ENCODE measurements at regions not wholly inside any gene's neighbourhood (a gene's known extent, or its start where the extent isn't known, plus 50 kb on each side); places are given as distances from the start of the nearest gene placed in this dataset.
"Not testable (repeated sequence)": the region's sequence is repeated elsewhere in the genome, so short reads cannot be mapped to it uniquely, and the experiment has no call there.

- no peak for DNase-seq (ENCODE audit: insufficient read length)
- TF ChIP-seq POLR2A (IDR thresholded peaks at IDR 0.05; ENCODE audit: low read depth, low read length) (no peak), TAF1 (IDR thresholded peaks at IDR 0.05; ENCODE audit: borderline replicate concordance, low read depth, low read length) (no peak), POLR2AphosphoS5 (IDR thresholded peaks at IDR 0.05; ENCODE audit: low read depth, low read length) (no peak)
- FAIRE-seq: no peak
Measured at GRCh38 chr13:88745011-88745410, 1073.8 kb downstream of the SLITRK5 start.

GRCh38 chr13:88752041-88752440 is 1080.9 kb downstream of the SLITRK5 start:
- TF ChIP-seq TAF1 (IDR thresholded peaks at IDR 0.05; ENCODE audit: borderline replicate concordance, low read depth, low read length) (no peak), POLR2A (IDR thresholded peaks at IDR 0.05; ENCODE audit: low read depth, low read length) (no peak), POLR2AphosphoS5 (IDR thresholded peaks at IDR 0.05; ENCODE audit: low read depth, low read length) (no peak)
- FAIRE-seq (no peak), DNase-seq (ENCODE audit: insufficient read length) (no peak)

DNA sequence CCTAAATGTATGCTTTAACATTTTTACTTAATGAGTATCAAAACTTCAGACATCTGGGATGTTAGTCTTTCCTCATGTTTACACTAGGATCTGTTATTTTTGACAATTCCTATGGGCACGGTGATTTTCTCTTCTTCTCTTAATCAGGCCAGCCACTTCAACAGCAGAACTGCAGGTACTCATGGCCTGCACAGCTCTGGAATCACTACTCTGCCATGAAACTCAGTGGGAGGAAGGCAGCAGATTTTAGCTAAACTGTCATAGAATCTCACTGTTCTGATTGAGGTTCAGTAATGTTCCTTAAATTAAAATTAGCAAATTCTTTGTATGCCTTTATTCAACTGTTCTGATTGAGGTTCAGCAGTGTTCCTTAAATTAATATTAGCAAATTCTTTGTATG is 1083.0 kb downstream of the SLITRK5 start:
- TF ChIP-seq TAF1 (IDR thresholded peaks at IDR 0.05; ENCODE audit: borderline replicate concordance, low read depth, low read length) (no peak), POLR2AphosphoS5 (IDR thresholded peaks at IDR 0.05; ENCODE audit: low read depth, low read length) (no peak), POLR2A (IDR thresholded peaks at IDR 0.05; ENCODE audit: low read depth, low read length) (no peak)
- FAIRE-seq (no peak), DNase-seq (ENCODE audit: insufficient read length) (no peak)

DNA sequence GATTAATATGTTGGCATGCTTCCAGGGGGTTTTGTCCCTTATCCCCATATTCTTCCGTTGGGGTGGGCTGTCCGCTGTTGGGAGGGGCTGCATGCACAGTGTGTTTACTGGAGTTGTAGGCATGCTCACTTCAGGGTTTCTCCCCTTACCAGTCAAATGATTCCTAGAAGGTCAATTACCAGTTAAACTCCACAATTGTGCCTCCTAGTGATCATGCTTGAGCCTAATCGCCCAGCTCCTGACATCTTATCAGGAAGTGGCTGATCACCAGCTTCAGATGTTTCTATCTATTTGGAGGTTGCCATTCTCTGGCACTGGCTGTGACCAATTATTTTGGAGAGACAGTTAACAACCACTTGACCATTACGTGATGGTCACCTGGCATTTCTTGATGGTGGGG is 1090.0 kb downstream of the SLITRK5 start:
- TF ChIP-seq POLR2A (IDR thresholded peaks at IDR 0.05; ENCODE audit: low read depth, low read length): no peak
- no peak for TF ChIP-seq POLR2AphosphoS5 (IDR thresholded peaks at IDR 0.05; ENCODE audit: low read depth, low read length)
- TF ChIP-seq TAF1 (IDR thresholded peaks at IDR 0.05; ENCODE audit: borderline replicate concordance, low read depth, low read length): no peak
- DNase-seq (ENCODE audit: insufficient read length): no peak
- no peak for FAIRE-seq

- FAIRE-seq: no peak
- no peak for TF ChIP-seq POLR2A (IDR thresholded peaks at IDR 0.05; ENCODE audit: low read depth, low read length)
- TF ChIP-seq POLR2AphosphoS5 (IDR thresholded peaks at IDR 0.05; ENCODE audit: low read depth, low read length): no peak
- no peak for TF ChIP-seq TAF1 (IDR thresholded peaks at IDR 0.05; ENCODE audit: borderline replicate concordance, low read depth, low read length)
- DNase-seq (ENCODE audit: insufficient read length): no peak
Measured at GRCh38 chr13:88764103-88764502, 1092.9 kb downstream of the SLITRK5 start.

GRCh38 chr13:88800505-88800904 is 1129.3 kb downstream of the SLITRK5 start:
- no peak for FAIRE-seq
- DNase-seq (ENCODE audit: insufficient read length): no peak
- TF ChIP-seq POLR2AphosphoS5 (IDR thresholded peaks at IDR 0.05; ENCODE audit: low read depth, low read length) (no peak), POLR2A (IDR thresholded peaks at IDR 0.05; ENCODE audit: low read depth, low read length) (no peak), TAF1 (IDR thresholded peaks at IDR 0.05; ENCODE audit: borderline replicate concordance, low read depth, low read length) (no peak)

DNA sequence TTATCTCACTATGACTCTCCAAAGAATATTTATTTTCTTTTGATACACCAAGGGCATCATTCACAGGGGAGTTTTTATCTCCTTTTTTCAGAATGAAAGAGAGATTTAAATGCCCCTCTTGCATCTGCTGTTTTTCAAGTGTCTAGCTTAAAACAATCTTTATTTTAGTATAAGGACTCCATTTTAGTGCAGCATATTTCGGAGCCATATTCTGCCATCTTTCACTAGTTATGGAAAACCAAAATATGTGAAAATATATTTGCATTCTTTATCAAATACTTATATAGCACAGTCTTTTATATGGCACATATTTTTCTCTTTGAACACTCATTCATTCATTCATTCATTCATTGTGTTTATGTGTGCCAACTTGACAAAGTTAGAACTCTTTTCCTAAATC is 1130.2 kb downstream of the SLITRK5 start:
- no peak for TF ChIP-seq TAF1 (IDR thresholded peaks at IDR 0.05; ENCODE audit: borderline replicate concordance, low read depth, low read length)
- no peak for TF ChIP-seq POLR2AphosphoS5 (IDR thresholded peaks at IDR 0.05; ENCODE audit: low read depth, low read length)
- TF ChIP-seq POLR2A (IDR thresholded peaks at IDR 0.05; ENCODE audit: low read depth, low read length): no peak
- DNase-seq (ENCODE audit: insufficient read length): no peak
- FAIRE-seq: no peak

- DNase-seq (ENCODE audit: insufficient read length) (no peak), FAIRE-seq (no peak)
Measured at GRCh38 chr13:88802886-88803285, 1131.7 kb downstream of the SLITRK5 start.

DNA sequence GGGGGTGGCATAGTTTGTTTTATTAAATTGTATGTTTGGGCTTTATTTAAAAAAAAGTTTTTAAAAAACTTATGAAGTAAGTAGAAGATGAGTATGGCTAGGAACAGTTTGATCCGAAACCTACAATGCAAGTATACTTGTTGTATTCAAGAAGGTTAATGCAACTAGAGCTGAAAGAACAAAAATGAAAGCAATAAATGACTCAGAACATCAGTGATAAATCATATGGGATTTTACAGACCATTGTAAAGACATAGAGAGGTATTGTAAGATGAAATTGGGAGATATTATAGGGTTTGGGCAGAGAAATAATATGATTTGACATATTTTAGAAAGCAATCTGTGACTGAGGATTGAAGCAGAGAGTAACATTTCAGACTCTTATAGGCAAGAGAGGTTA is 1135.3 kb downstream of the SLITRK5 start:
- DNase-seq (ENCODE audit: insufficient read length) (no peak), FAIRE-seq (no peak)
- no peak for TF ChIP-seq TAF1 (IDR thresholded peaks at IDR 0.05; ENCODE audit: borderline replicate concordance, low read depth, low read length)
- no peak for TF ChIP-seq POLR2A (IDR thresholded peaks at IDR 0.05; ENCODE audit: low read depth, low read length)
- TF ChIP-seq POLR2AphosphoS5 (IDR thresholded peaks at IDR 0.05; ENCODE audit: low read depth, low read length): no peak

More at GRCh38 chr13:88802886-88803285, 1131.7 kb downstream of the SLITRK5 start:
- TF ChIP-seq TAF1 (IDR thresholded peaks at IDR 0.05; ENCODE audit: borderline replicate concordance, low read depth, low read length) (no peak), POLR2AphosphoS5 (IDR thresholded peaks at IDR 0.05; ENCODE audit: low read depth, low read length) (no peak), POLR2A (IDR thresholded peaks at IDR 0.05; ENCODE audit: low read depth, low read length) (no peak)

DNA sequence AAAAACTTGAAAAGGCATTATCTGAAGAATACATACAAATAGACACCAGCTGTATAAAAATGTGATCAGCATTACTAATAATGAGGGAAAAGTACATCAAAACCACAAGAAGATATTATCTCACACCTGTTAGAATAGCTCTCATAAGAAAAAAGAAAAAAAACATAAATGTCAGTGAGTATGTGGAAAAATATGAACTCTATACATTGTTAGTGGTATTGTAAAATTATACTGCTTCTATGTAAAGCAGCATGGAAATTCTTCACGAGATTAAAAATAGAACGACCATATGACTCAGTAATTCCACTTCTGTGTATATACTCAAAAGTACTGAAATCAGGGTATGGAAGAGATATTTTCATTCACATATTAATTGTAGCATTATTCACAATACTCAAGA is 1146.4 kb downstream of the SLITRK5 start:
- no peak for TF ChIP-seq TAF1 (IDR thresholded peaks at IDR 0.05; ENCODE audit: borderline replicate concordance, low read depth, low read length)
- no peak for TF ChIP-seq POLR2AphosphoS5 (IDR thresholded peaks at IDR 0.05; ENCODE audit: low read depth, low read length)
- no peak for TF ChIP-seq POLR2A (IDR thresholded peaks at IDR 0.05; ENCODE audit: low read depth, low read length)
- DNase-seq (ENCODE audit: insufficient read length) (no peak), FAIRE-seq (no peak)

GRCh38 chr13:88823114-88823513 is 1151.9 kb downstream of the SLITRK5 start:
- TF ChIP-seq TAF1 (IDR thresholded peaks at IDR 0.05; ENCODE audit: borderline replicate concordance, low read depth, low read length) (no peak), POLR2A (IDR thresholded peaks at IDR 0.05; ENCODE audit: low read depth, low read length) (no peak), POLR2AphosphoS5 (IDR thresholded peaks at IDR 0.05; ENCODE audit: low read depth, low read length) (no peak)
- DNase-seq (ENCODE audit: insufficient read length) (no peak), FAIRE-seq (no peak)

DNA sequence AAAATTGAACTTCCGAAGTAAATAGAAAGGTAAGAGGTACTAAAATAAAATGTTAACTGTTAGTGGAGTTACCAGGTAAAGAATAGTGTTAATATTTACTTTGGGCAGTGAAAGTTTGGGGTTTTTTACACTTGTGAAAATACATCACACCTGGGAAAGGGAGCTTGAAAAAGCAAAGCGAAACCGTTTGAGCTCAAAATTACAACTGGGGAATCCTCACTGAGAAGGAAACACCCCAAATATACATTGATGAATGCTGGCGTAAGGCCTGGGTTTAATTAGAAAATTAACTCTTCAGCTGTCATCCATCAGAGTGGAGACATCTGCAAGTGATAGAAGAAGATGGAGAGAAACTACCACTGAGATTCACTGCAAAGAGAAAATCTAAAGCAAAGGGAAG is 1153.0 kb downstream of the SLITRK5 start:
- FAIRE-seq (no peak), DNase-seq (ENCODE audit: insufficient read length) (no peak)
- TF ChIP-seq POLR2A (IDR thresholded peaks at IDR 0.05; ENCODE audit: low read depth, low read length) (no peak), POLR2AphosphoS5 (IDR thresholded peaks at IDR 0.05; ENCODE audit: low read depth, low read length) (no peak), TAF1 (IDR thresholded peaks at IDR 0.05; ENCODE audit: borderline replicate concordance, low read depth, low read length) (no peak)

- FAIRE-seq (no peak), DNase-seq (ENCODE audit: insufficient read length) (no peak)
- TF ChIP-seq POLR2AphosphoS5 (IDR thresholded peaks at IDR 0.05; ENCODE audit: low read depth, low read length) (no peak), POLR2A (IDR thresholded peaks at IDR 0.05; ENCODE audit: low read depth, low read length) (no peak), TAF1 (IDR thresholded peaks at IDR 0.05; ENCODE audit: borderline replicate concordance, low read depth, low read length) (no peak)
Measured at GRCh38 chr13:88840085-88840484, 1168.9 kb downstream of the SLITRK5 start.

GRCh38 chr13:88852293-88852692 is 1181.1 kb downstream of the SLITRK5 start:
- FAIRE-seq; DNase-seq (ENCODE audit: insufficient read length): not testable (repeated sequence)

Measured in GM12892 (cell line).